DOHH2 (cell line): ENCODE measurements at regions not wholly inside any gene's neighbourhood (a gene's known extent, or its start where the extent isn't known, plus 50 kb on each side); places are given as distances from the start of the nearest gene placed in this dataset.

Source experiments
- H3F3A ChIP-seq: fragments of 200-600 bp; sonication (generic), shearing (Covaris generic); 2 replicates; pipeline ENCODE4 v1.6.0; 2016; ENCODE audit warnings: antibody characterized with exemption, mild to moderate bottlenecking; ENCODE audit not compliant: control insufficient read depth, insufficient read depth
- H3K27ac ChIP-seq: fragments of 200-600 bp; sonication (generic); 2 replicates; pipeline ENCODE4 v1.5.1; 2014; ENCODE audit warnings: low read depth, mild to moderate bottlenecking, low read length, moderate library complexity
- H3K27me3 ChIP-seq: fragments of 200-600 bp; sonication (generic); 2 replicates; pipeline ENCODE4 v1.6.1; 2014; ENCODE audit warnings: mild to moderate bottlenecking, low read length, mixed read lengths; ENCODE audit not compliant: control insufficient read depth
- H3K36me3 ChIP-seq: fragments of 200-600 bp; sonication (generic); 2 replicates; pipeline ENCODE4 v1.6.1; 2014; ENCODE audit warnings: mild to moderate bottlenecking, low read length, moderate library complexity, mixed read lengths; ENCODE audit not compliant: control insufficient read depth
- H3K4me1 ChIP-seq: fragments of 200-600 bp; sonication (generic); 2 replicates; pipeline ENCODE4 v1.6.1; 2014; ENCODE audit warnings: mild to moderate bottlenecking, low read length, mixed read lengths; ENCODE audit not compliant: control insufficient read depth
- H3K4me2 ChIP-seq: fragments of 200-600 bp; sonication (generic); 2 replicates; pipeline ENCODE4 v1.6.0; 2014; ENCODE audit warnings: mild to moderate bottlenecking, low read length, moderate library complexity
- H3K4me3 ChIP-seq: fragments of 200-600 bp; sonication (generic); 2 replicates; pipeline ENCODE4 v1.5.1; 2014; ENCODE audit warnings: mild to moderate bottlenecking, low read length, mixed read lengths
- H3K79me2 ChIP-seq: fragments of 200-600 bp; sonication (generic); 2 replicates; pipeline ENCODE4 v1.6.1; 2014; ENCODE audit warnings: mild to moderate bottlenecking, low read length, mixed read lengths; ENCODE audit not compliant: control insufficient read depth
- H3K9me2 ChIP-seq: fragments of 200-600 bp; sonication (generic); replicated peaks from 2 replicates; pipeline ENCODE4 v1.6.1; 2014; ENCODE audit warnings: mild to moderate bottlenecking, low read length, mixed read lengths; ENCODE audit not compliant: control insufficient read depth
- H3K9me3 ChIP-seq: fragments of 200-600 bp; sonication (generic); 2 replicates; pipeline ENCODE4 v1.6.1; 2014; ENCODE audit warnings: antibody characterized with exemption, low read length, mixed read lengths; ENCODE audit not compliant: control insufficient read depth, insufficient read depth
- H4K20me1 ChIP-seq: fragments of 200-600 bp; sonication (generic); 2 replicates; pipeline ENCODE4 v1.6.0; 2014; ENCODE audit warnings: low read depth, mild to moderate bottlenecking, antibody characterized with exemption, low read length, moderate library complexity; ENCODE audit not compliant: control insufficient read depth, insufficient read depth
- CTCF ChIP-seq: fragments of 200-600 bp; sonication (generic); IDR thresholded peaks from one replicate; pipeline ENCODE4 v1.5.1; 2014; ENCODE audit warnings: antibody characterized with exemption, mild to moderate bottlenecking, low read depth, low read length; ENCODE audit not compliant: poor library complexity, severe bottlenecking
- EZH2phosphoT487 ChIP-seq: fragments of 200-600 bp; sonication (generic); IDR thresholded peaks from 2 replicates; pipeline ENCODE4 v1.6.1; 2017; ENCODE audit warnings: borderline replicate concordance, mild to moderate bottlenecking, antibody characterized with exemption, low read length, moderate library complexity, mixed read lengths

GRCh38 chr5:54705994-54706653 lies 188.6 kb downstream of the SNX18 start:
- Histone ChIP-seq H3K4me1 (no peaks in the 10 kb centered on the region), H3F3A (no peaks in the 10 kb centered on the region), H3K9me2 (no peaks in the 10 kb centered on the region), H3K4me3 (no peak overlapping the region), H3K9me3 (no peaks in the 10 kb centered on the region), H3K4me2 (no peak overlapping the region), H4K20me1 (no peaks in the 10 kb centered on the region), H3K36me3 (no peaks in the 10 kb centered on the region), H3K79me2 (no peaks in the 10 kb centered on the region), H3K27me3 (no peaks in the 10 kb centered on the region), H3K27ac (no peak overlapping the region)
- no peak for TF ChIP-seq EZH2phosphoT487
- TF ChIP-seq CTCF, result no peak

DNA sequence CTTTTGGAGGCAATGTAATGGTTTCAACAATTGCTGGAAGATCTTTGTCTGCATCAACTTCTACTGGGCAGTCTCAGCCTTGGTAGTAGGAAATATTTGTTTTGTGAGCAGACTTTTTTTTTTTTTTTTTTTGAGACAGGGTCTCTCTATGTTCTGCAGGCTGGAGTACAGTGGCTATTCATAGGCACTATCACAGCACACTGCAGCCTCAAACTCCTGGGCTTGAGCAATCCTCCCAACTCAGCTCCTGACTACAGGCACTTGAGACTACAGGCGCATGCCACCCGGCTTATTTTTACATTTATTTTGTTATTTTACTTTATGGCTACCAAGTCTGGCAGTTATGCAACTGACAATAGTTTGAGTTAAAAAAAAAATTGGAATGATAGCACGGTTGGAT lies 187.3 kb downstream of the SNX18 start:
- no peak for TF ChIP-seq EZH2phosphoT487
- TF ChIP-seq CTCF, result no peak
- Histone ChIP-seq H4K20me1 (no peaks in the 10 kb centered on the region), H3K4me1 (no peaks in the 10 kb centered on the region), H3K4me2 (no peak overlapping the region), H3K4me3 (no peak overlapping the region), H3K27me3 (no peaks in the 10 kb centered on the region), H3K79me2 (no peaks in the 10 kb centered on the region), H3F3A (no peaks in the 10 kb centered on the region), H3K9me2 (no peaks in the 10 kb centered on the region), H3K9me3 (no peaks in the 10 kb centered on the region), H3K27ac (no peak overlapping the region), H3K36me3 (no peaks in the 10 kb centered on the region)

GRCh38 chr5:54704333-54704732 lies 186.8 kb downstream of the SNX18 start:
- TF ChIP-seq EZH2phosphoT487, result no peak
- no peak for TF ChIP-seq CTCF
- no peaks in the 10 kb centered on the region for H4K20me1 ChIP-seq
- no peaks in the 10 kb centered on the region for H3K9me3 ChIP-seq
- no peaks in the 10 kb centered on the region for H3K27me3 ChIP-seq
- H3K36me3 ChIP-seq, result no peaks in the 10 kb centered on the region
- H3K4me1 ChIP-seq, result no peaks in the 10 kb centered on the region
- no peak overlapping the region for H3K4me3 ChIP-seq
- H3K27ac ChIP-seq, result no peak overlapping the region
- no peaks in the 10 kb centered on the region for H3F3A ChIP-seq
- H3K9me2 ChIP-seq, result no peaks in the 10 kb centered on the region
- H3K79me2 ChIP-seq, result no peaks in the 10 kb centered on the region
- no peak overlapping the region for H3K4me2 ChIP-seq
